Stimulated activated CD4-positive, alpha-beta T cell treated with anti-CD3 and anti-CD28 coated beads, Interleukin-4, amount 100 ng/mL, for 4 hours (primary cell): ENCODE measurements at regions not wholly inside any gene's neighbourhood (a gene's known extent, or its start where the extent isn't known, plus 50 kb on each side); places are given as distances from the start of the nearest gene placed in this dataset.
A peak's percentile ranks its signal among the peaks of the same experiment; 100 is the strongest.

Experiments used
- DNase-seq, 2 experiments: peaks; one replicate each; pipeline ENCODE4 v3.0.0-alpha.2; 2020

- DNase-seq: no peak
These were observed 1101.5 kb upstream of the KLHL29 start for GRCh38 chr2:22283436-22283835.

DNA sequence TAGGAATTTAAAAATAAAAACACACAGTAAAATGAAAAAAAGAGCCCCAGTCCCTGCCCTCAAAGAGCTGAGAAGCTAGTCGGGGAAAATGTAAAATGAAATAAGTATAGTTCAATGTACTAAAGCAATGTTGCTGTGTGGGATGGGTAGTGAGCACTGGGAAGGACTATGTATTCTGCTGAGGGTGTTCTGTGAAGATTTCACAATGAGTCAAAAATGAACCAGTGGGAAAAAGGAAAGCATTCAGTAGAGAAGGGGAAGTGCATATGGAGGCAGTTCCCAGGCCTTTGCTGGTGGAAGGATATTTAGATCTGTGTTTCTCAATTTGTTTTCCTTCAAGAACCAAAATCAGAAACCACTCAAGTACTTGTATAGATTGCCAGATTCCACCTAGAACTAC lies 1094.7 kb upstream of the KLHL29 start:
- DNase-seq: no peak

- DNase-seq: no peak
These were observed 1094.0 kb upstream of the KLHL29 start for GRCh38 chr2:22290909-22291473.

- no peak for DNase-seq
These were observed 1083.8 kb upstream of the KLHL29 start for GRCh38 chr2:22301228-22301627.

- DNase-seq: no peak
These were observed 1058.7 kb upstream of the KLHL29 start for GRCh38 chr2:22326250-22326649.

- DNase-seq: no peak
These were observed 1055.5 kb upstream of the KLHL29 start for GRCh38 chr2:22329211-22330154.

DNA sequence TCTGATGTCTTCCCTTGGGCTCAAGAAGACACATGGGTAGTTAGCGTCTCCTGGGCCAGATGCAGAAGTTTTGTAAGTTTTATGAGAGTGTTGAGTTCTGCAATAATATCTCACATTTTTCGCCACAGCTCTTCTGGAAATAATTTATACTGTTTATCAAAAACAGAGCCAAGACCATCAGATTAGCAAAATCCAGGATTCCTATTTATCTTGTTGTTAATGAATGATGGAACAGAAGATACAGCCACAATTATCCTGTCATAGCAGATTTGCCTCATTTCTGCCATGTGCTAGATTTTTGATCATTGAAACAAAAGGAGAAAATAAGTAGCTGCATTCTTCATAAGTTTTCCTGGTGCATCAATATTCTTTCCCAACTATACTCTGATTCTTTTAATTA lies 1048.6 kb upstream of the KLHL29 start:
- no peak for DNase-seq

DNA sequence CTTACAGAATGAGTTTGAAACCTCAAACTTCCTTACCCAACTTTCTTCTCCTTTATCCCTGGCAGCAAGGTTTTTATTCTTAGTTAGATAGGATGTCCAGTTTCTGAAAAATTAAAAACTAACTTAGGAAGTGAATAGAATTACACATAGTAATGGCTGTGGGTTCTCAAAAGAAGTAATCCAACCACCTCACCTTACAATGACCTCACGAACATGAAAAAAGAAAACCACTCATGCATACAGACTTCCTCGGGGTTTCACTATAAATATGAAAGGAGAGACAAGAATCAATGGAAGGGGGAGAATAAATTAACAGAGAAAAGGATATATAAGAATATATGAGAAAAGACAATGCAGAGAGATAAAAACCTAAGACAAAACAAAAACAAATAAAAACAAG lies 1044.3 kb upstream of the KLHL29 start:
- no peak for DNase-seq

GRCh38 chr2:22347306-22347705 lies 1037.7 kb upstream of the KLHL29 start:
- DNase-seq: no peak

- DNase-seq: no peak
These were observed 1034.4 kb upstream of the KLHL29 start for GRCh38 chr2:22350621-22351020.

- peak in 1 of 2 experiments; percentile 14 for DNase-seq
These were observed 1029.1 kb upstream of the KLHL29 start for GRCh38 chr2:22355816-22356433.

DNA sequence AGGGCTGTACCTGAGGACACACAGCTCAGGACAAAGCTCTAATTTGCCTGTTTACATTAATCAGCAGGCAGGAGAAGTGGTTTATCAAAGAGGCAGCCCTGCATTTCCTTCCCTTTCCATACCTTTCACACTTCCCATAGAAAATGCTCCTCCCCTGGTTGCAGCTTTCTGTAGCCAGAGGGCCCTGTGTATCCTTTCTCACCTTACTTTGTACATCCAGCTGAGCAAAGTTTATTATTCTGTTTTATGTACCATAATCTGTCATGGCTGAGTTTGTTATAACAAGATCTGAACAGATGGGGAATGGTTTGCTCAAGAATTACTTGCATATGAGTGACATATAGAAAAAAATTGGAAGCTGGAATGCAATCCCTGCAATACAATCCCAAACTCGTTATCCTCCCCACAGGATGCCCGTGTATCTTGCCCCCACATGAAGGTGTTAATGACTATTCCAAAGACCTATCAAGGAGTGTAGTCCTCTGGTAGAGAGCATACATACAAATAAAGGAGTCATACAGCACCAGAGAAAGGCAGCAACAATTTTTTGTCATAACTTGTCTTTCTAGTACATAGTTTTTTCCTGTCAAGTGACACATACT lies 1025.8 kb upstream of the KLHL29 start:
- no peak for DNase-seq

- DNase-seq: no peak
These were observed 1024.1 kb upstream of the KLHL29 start for GRCh38 chr2:22360735-22361374.

- no peak for DNase-seq
These were observed 1023.4 kb upstream of the KLHL29 start for GRCh38 chr2:22361571-22361970.

GRCh38 chr2:22375096-22375495 lies 1009.9 kb upstream of the KLHL29 start:
- no peak for DNase-seq

GRCh38 chr2:22377268-22377667 lies 1007.7 kb upstream of the KLHL29 start:
- DNase-seq: no peak

- no peak for DNase-seq
These were observed 1002.4 kb upstream of the KLHL29 start for GRCh38 chr2:22382479-22383169.

DNA sequence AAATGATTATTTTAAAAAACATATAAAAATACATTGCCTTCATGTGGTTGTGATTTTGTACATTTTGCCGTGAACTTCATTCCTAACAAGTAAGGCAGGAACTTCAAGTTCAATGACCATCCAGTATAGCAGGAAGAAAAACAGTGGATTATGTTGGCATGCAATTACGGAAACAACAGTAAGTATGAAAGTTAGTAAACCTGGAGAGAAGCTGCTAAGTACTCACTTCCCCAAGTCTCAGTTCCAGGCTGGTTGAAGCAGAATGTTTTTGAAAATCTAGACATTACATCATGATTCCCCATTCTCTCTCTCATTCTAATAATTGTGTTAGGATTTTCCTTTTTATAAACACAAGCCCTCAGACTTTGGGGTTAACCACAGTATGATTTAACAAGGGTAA lies 987.1 kb upstream of the KLHL29 start:
- DNase-seq: no peak

- no peak for DNase-seq
These were observed 981.2 kb upstream of the KLHL29 start for GRCh38 chr2:22403748-22404147.

DNA sequence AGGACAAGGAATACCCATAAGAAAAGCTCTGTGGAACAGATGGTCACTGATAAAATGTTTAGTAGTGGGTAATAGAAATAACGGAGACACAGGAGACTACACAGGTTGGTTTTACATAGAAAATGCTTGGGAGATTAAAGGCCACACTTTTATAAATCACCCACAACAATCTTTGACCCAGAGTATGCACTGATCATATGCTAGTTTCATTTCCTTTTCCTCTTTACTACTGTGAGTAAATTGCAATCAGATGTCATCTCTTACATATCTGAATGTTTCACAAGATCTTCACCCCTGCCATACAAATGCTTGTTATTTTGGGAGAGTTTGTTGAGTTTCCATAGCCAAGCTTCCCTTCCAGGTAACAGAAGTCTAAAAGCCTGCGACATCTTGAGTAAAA lies 978.4 kb upstream of the KLHL29 start:
- DNase-seq: no peak

DNA sequence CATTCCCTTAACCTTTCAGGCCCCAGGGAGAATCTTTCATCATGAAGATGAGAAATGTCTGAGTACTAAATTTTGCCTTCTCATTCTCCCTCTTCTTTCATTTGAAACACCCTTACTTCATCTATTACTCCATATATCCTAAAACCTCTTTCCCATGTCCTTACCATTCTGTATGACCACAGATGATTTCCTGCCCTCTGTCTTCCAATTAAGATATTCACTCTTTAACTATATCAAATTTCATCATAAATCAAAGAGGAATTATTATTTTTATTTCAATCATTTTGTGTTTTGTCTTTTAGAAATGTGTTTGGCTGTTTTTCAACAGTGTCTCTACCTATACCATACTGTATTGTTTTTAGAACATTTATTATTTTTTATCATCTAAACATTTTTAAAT lies 964.9 kb upstream of the KLHL29 start:
- no peak for DNase-seq

DNA sequence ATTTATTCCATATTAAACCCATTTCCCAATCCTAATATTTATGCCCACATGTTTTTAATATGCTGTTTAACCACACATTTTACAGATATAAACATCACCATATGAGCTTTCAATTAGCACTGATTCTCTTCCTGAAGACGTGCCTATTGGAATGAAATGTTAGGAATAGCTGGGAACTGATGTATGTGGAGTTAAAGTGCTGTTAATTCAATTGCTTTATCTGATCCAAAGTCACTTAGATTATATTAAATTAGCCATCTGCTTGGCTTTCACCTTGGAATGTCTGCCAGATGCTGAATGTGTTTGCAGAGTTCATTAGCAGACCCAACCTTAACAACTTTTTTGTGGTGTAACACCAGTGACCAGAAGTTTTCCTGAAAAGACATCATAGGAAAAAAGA lies 942.9 kb upstream of the KLHL29 start:
- no peak for DNase-seq

- no peak for DNase-seq
These were observed 940.7 kb upstream of the KLHL29 start for GRCh38 chr2:22444281-22444680.
